Ovary (tissue), 7 donors: ENCODE measurements at regions not wholly inside any gene's neighbourhood (a gene's known extent, or its start where the extent isn't known, plus 50 kb on each side); places are given as distances from the start of the nearest gene placed in this dataset.

Experiments used
- DNase-seq, 5 donors: peaks; one replicate each; pipeline ENCODE4 v3.0.0-alpha.2; 2019 to 2020
- H3K27ac ChIP-seq, 2 donors: fragments of 200-600 bp; one replicate each; pipeline versions ENCODE4 v1.5.1 to v1.8.0; 2019 to 2022
- H3K27me3 ChIP-seq: fragments of 200-600 bp; one replicate; pipeline ENCODE4 v1.8.0; 2022
- H3K36me3 ChIP-seq: fragments of 200-600 bp; sonication (generic); one replicate; pipeline ENCODE4 v1.5.1; 2019
- H3K4me1 ChIP-seq: one replicate; pipeline ENCODE4 v1.8.1; 2013; ENCODE audit warnings: mild to moderate bottlenecking, moderate library complexity; ENCODE audit not compliant: insufficient read depth
- H3K4me3 ChIP-seq: fragments of 200-600 bp; sonication (generic); one replicate; pipeline ENCODE4 v1.5.1; 2017
- H3K9me3 ChIP-seq, 2 donors: fragments of 200-600 bp in 1 of 2; sonication (generic) in 1 of 2; one replicate each; pipeline versions ENCODE4 v1.5.1 to v1.8.1; 2013 to 2019; ENCODE audit warnings: mild to moderate bottlenecking in 1 of 2, moderate library complexity in 1 of 2
- CTCF ChIP-seq, 3 donors: fragments of 450-650 bp in 2 of 3; fragments of 200-600 bp in 1 of 3; IDR thresholded peaks; one replicate each; pipeline versions ENCODE4 v1.5.1 to v1.8.0; 2016 to 2022; ENCODE audit warnings: antibody characterized with exemption in 3 of 3, mild to moderate bottlenecking in 1 of 3
- EP300 ChIP-seq: sonication (generic); formaldehyde crosslinking; IDR thresholded peaks from one replicate; pipeline ENCODE4 v1.6.1; 2017; ENCODE audit warnings: antibody characterized with exemption
- POLR2A ChIP-seq: fragments of 450-650 bp; IDR thresholded peaks from one replicate; pipeline ENCODE4 v1.6.1; 2017; ENCODE audit warnings: antibody characterized with exemption, mild to moderate bottlenecking, moderate library complexity
- whole genome bisulfite sequencing, 3 donors: extraction: QIAGEN DNeasy Blood & Tissue Kit in 1 of 3; methylation state at CpG; one replicate each; pipeline versions ENCODE4 v1.1.5 to v1.1.7; 2013 to 2017; 5-methylcytosine and 5-hydroxymethylcytosine counted together
- intact Hi-C, 4 donors: fragments of 100-400 bp; cut with DNase I; formaldehyde crosslinking; loops; one replicate each; pipeline versions ENCODE4 v1.11.0 to v1.15.1; 2022 to 2023
- donor health status: DM: no; HTN: no; CAD: no; lungs with moderate emphysema.
- donor health status: DM: no; HTN: no; CAD: no.
- donor health status: Bipolar disorder and iron deficiency.
- donor health status: DM: no; HTN: no; CAD: no.
- donor health status: DM: yes; HTN: yes; CAD: no.

- Histone ChIP-seq H3K4me3 (no peak overlapping the region), H3K36me3 (no peaks in the 10 kb centered on the region), H3K9me3 (no peaks in the 10 kb centered on the region), H3K4me1 (peaks cover 3% of the 10 kb centered on the region), H3K27me3 (no peaks in the 10 kb centered on the region), H3K27ac (no peak overlapping the region)
- TF ChIP-seq POLR2A: no peak
- no peak for TF ChIP-seq EP300
- TF ChIP-seq CTCF (IDR thresholded peaks at IDR 0.05): no peak
- WGBS, 3 donors: 66 to 79% (median 75%) methylated on average over 3 of the region's 3 CpGs
- intact Hi-C loops: no loop called here
- no peak for DNase-seq
Observed at GRCh38 chr18:60862988-60863387, 470.2 kb upstream of the CDH20 start.

GRCh38 chr18:60865801-60866200 is 467.4 kb upstream of the CDH20 start:
- Histone ChIP-seq H3K4me1 (peaks cover 3% of the 10 kb centered on the region), H3K4me3 (no peak overlapping the region), H3K9me3 (no peaks in the 10 kb centered on the region), H3K27me3 (no peaks in the 10 kb centered on the region), H3K27ac (no peak overlapping the region), H3K36me3 (no peaks in the 10 kb centered on the region)
- no peak for DNase-seq
- no peak for TF ChIP-seq POLR2A
- no peak for TF ChIP-seq EP300
- TF ChIP-seq CTCF (IDR thresholded peaks at IDR 0.05): no peak
- 32 to 39% (median 32%) methylated on average over 2 of the region's 2 CpGs for WGBS, 3 donors
- intact Hi-C loops: no loop called here

- WGBS, 3 donors: 65 to 71% (median 66%) methylated on average over 2 of the region's 2 CpGs
- Histone ChIP-seq H3K4me1 (peaks cover under 1% of the 10 kb centered on the region), H3K9me3 (no peaks in the 10 kb centered on the region), H3K36me3 (no peaks in the 10 kb centered on the region), H3K27ac (no peak overlapping the region), H3K4me3 (no peak overlapping the region), H3K27me3 (no peaks in the 10 kb centered on the region)
- TF ChIP-seq EP300 (no peak), POLR2A (no peak), CTCF (IDR thresholded peaks at IDR 0.05) (no peak)
- no peak for DNase-seq
- intact Hi-C loops: no loop called here
Observed at GRCh38 chr18:60870261-60871153, 462.7 kb upstream of the CDH20 start.

DNA sequence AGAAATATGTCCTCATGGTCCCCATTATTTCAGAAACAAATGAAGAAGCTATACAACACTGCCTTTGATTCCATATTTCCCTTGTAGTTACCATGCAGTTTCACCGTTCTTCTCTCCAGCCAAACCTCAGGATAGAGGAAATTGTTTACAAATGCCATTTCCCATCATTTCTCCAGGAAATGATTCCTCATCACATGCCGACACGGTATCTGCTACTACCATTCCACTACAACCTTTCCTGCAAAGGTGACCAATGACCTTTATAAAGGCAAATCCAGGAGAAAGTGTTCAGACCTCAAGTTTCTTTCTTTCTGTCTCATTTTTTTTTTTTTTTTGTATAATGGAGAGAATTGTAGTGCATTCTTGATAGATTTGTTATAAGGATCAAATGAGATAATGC is 460.8 kb upstream of the CDH20 start:
- H3K27me3 ChIP-seq: no peaks in the 10 kb centered on the region
- no peak overlapping the region for H3K27ac ChIP-seq
- DNase-seq: no peak
- H3K36me3 ChIP-seq: no peaks in the 10 kb centered on the region
- 87 to 97% (median 90%) methylated on average over 3 of the region's 3 CpGs for WGBS, 3 donors
- H3K4me1 ChIP-seq: no peaks in the 10 kb centered on the region
- no peaks in the 10 kb centered on the region for H3K9me3 ChIP-seq
- H3K4me3 ChIP-seq: no peak overlapping the region
- intact Hi-C loops: no loop called here
- TF ChIP-seq POLR2A (no peak), EP300 (no peak), CTCF (IDR thresholded peaks at IDR 0.05) (no peak)
